HG03039 (cell line): ENCODE measurements at regions not wholly inside any gene's neighbourhood (a gene's known extent, or its start where the extent isn't known, plus 50 kb on each side); places are given as distances from the start of the nearest gene placed in this dataset.

ENCODE experiments used
- ATAC-seq: cut with Tn5 transposase; IDR thresholded peaks from one replicate; pipeline ENCODE4 v1.9.1; 2021; ENCODE audit warnings: mild to moderate bottlenecking, moderate library complexity; ENCODE audit not compliant: unreplicated experiment

- no peak for ATAC-seq
These were observed 796.5 kb upstream of the SLIT2 start for GRCh38 chr4:19455196-19455595.

DNA sequence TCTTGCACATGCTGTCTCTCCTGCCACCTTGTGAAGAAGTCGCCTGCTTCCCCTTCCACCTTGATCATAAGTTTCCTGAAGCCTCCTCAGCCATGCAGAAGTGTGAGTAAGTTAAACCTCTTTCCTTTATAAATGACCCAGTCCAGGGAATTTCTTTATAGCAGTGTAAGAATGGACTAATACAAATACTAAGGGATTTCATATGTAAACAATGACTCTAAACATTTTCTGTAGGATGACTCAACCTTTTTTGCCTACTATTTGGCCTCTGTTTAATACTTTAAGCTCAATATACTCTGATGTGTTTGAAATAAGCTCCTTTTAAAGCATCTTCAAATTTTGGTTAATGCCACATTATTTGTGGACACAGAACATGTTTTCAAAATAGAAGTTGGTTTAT lies 813.5 kb upstream of the SLIT2 start:
- ATAC-seq: no peak

- ATAC-seq: no peak
These were observed 814.7 kb upstream of the SLIT2 start for GRCh38 chr4:19437008-19437407.

- no peak for ATAC-seq
These were observed 822.0 kb upstream of the SLIT2 start for GRCh38 chr4:19429684-19430083.

- no peak for ATAC-seq
These were observed 826.6 kb upstream of the SLIT2 start for GRCh38 chr4:19425146-19425545.

- no peak for ATAC-seq
These were observed 834.4 kb upstream of the SLIT2 start for GRCh38 chr4:19417256-19417655.

DNA sequence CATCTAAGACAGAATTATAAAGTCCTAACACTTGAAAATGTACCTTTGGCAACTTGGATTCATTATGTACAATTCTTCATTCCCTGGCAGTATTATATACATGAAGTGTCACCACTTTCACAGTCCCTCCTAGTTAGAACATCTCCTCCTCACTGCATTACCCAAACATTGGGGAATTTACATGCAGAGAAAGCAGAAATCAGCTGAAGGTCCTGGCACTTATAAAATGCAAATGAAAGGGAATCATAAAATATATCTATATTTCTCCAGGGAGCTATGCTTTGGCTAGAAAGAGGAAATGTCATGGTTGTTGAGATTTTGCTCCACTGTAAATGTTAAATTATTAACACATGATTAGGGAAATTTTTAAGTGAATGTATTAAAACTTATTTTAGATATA lies 835.6 kb upstream of the SLIT2 start:
- ATAC-seq: no peak

DNA sequence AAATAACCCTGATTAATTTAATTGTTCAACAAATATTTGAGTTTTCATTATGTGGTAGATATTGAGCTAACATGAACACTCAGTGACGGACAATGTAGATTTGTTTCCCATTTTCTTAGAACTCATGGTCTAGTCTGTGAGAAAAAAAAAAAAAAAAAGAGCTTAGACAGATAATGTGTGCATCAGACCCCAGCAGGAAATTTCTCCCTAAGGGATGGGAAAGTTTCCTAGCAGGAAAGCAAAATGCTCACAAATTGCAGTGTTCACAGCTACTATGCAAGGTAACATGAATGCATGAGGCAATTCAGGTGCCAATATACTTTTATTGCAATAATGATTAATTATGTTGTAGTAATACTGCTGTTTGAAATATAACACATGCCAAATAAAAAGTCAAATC lies 843.2 kb upstream of the SLIT2 start:
- no peak for ATAC-seq

DNA sequence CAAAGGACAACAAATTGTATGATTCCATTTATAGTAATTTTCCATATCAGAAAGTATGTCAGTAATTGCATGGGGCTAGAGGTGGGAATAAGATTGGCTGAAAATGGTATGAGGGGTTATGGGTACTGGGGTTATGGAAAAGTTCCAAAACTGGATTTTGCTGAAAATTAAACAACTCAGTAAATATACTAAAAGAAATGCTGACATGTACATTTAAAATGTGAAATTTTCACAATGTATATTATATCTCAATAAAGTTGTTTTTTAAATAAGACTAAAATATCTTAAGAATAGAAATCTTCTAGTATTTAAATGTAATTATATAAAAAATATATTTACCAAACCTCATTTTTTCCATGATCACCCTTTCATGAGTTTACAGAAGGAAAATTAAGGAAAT lies 844.9 kb upstream of the SLIT2 start:
- no peak for ATAC-seq

GRCh38 chr4:19403786-19404370 lies 847.8 kb upstream of the SLIT2 start:
- ATAC-seq: no peak

GRCh38 chr4:19402581-19403065 lies 849.1 kb upstream of the SLIT2 start:
- ATAC-seq: no peak

DNA sequence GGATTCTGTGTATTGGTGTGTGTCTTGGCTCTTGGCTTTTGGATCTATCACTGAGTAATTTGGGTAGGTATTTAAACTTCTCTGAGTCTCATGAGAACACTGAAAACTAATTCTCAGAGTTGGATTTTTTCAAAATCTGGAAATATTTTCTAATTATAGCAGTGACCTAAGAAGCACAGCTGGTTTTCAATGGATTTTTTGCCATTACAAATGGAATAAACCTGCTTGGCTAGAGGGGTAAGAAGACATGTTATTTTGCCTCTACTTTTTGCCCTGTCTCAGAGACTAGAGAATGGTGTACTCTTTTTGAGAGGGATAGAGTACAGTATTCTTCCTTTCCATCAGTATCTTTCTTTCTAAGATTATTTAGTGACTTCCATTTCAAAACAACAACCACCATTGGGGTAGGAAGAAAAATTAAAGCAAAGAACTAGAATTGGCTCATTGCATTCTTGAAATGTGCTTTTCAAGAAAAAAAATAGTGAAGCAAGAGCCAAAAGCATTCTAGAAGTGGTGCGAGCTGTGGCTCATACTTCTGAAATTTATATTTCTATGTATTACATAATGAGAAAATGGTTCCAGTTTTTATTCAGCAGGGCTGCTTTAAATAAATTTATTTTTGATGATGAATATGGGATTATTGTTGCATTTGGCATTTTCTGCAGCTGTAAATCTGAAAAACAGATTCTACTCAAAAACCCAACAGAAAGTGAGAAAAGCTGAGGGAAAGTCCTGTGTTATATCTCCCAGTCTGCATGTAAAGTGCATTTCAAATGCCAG lies 850.2 kb upstream of the SLIT2 start:
- no peak for ATAC-seq

- ATAC-seq: no peak
These were observed 850.9 kb upstream of the SLIT2 start for GRCh38 chr4:19400820-19401219.

DNA sequence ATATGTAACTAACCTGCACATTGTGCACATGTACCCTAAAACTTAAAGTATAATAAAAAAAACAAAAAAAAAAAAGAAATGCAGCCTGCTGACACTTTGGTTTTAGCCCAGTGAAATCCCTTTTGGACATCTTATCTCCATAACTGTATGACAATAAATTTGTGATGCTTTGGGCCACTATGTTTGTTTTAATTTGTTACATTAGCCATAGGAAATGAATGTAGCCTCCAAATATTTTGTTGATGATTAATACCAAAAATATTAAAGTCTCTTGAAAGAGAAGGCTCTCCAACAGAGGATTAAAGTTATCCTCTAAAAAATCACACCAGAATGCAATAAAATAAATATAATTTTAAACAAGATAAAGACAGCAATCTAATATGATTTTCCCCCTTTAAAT lies 852.7 kb upstream of the SLIT2 start:
- ATAC-seq: no peak

- no peak for ATAC-seq
These were observed 864.9 kb upstream of the SLIT2 start for GRCh38 chr4:19386786-19387185.

- no peak for ATAC-seq
These were observed 868.5 kb upstream of the SLIT2 start for GRCh38 chr4:19382993-19383756.

DNA sequence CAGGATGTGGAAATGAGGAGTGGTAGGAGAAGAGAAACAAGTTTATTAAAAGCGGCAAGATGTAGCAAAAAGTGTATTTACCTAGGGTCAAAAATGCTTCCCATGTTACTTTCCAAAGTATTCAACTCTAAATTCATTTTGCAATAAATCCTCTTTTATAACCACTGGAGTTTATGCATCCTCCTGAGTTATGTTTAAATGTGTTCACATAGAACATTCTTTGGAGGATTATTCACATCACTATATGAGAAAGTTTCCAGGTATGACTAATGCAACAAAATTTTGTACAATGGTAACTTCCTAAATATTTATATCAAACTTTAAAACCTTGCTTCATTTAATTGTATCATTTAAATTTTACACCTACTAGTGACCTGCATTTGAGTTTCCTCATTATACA lies 870.6 kb upstream of the SLIT2 start:
- ATAC-seq: no peak

- ATAC-seq: no peak
These were observed 871.1 kb upstream of the SLIT2 start for GRCh38 chr4:19380600-19380999.

DNA sequence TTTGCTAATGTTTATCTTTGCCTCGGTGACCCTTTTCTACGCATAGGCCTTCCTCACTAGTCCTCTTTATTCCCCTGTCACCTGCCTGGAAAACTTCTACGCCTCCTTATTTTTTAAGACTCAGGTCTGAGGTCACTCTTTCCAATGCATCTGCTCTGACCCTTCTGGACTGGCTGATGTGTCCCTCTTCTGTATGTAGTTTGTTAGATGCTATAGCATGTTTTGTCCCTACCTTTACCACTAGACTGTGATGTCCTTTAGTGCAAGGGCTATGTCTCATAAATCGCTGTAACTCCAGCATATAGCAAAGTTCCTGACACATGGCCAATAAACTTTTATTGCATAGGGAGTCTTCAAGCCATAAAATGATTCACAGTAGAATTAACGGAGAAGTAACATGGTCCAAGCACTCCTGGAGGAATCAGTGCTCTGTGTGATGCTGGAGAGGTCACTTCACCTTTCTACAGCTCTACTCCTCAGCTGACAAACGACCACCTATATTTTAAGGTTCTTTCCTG lies 872.5 kb upstream of the SLIT2 start:
- no peak for ATAC-seq

GRCh38 chr4:19375931-19376330 lies 875.8 kb upstream of the SLIT2 start:
- ATAC-seq: no peak

GRCh38 chr4:19375136-19375804 lies 876.4 kb upstream of the SLIT2 start:
- no peak for ATAC-seq
